GM12892 (cell line): ENCODE measurements at regions not wholly inside any gene's neighbourhood (a gene's known extent, or its start where the extent isn't known, plus 50 kb on each side); places are given as distances from the start of the nearest gene placed in this dataset.

Experiments used
- POLR2A ChIP-seq: IDR thresholded peaks from 2 replicates; pipeline ENCODE4 v1.6.1; 2011; ENCODE audit warnings: low read depth, low read length, control low read depth
- POLR2AphosphoS5 ChIP-seq: IDR thresholded peaks from 2 replicates; pipeline ENCODE4 v1.6.1; 2011; ENCODE audit warnings: low read depth, low read length, control low read depth

DNA sequence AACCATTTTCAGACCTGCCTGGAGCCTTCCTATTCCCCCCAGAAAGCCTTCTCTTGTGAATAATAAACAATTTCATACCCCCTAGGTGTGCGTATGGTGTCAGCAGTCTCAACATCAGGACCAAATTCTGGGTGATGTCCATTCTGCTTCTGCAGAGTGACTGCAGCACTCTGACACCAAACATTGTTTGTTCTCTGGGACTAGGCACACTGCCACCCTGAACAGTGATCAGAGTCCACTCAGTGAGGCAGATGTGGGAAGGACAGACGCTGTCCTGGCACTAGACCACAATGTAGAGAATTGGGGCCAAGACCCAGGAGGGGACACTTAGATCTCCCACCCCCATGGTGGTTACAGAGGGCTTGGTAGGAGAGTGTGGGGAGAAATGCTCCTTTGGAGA is 175.1 kb downstream of the BACH1 start:
- TF ChIP-seq POLR2AphosphoS5 (no peak), POLR2A (no peak)
